Tibial nerve (tissue), 3 donors: ENCODE measurements at regions not wholly inside any gene's neighbourhood (a gene's known extent, or its start where the extent isn't known, plus 50 kb on each side); places are given as distances from the start of the nearest gene placed in this dataset.

Experiments used
- CTCF ChIP-seq, 5 experiments: fragments of 200-600 bp in 3 of 5; fragments of 450-650 bp in 2 of 5; sonication (generic) in 3 of 5; IDR thresholded peaks; one replicate each; pipeline ENCODE4 v1.5.1; 2016 to 2019; ENCODE audit warnings: antibody characterized with exemption in 5 of 5, mild to moderate bottlenecking in 3 of 5, moderate library complexity in 2 of 5
- POLR2A ChIP-seq, 2 donors: fragments of 450-650 bp; IDR thresholded peaks; one replicate each; pipeline ENCODE4 v1.6.1; 2017; ENCODE audit warnings: antibody characterized with exemption in 2 of 2, mild to moderate bottlenecking in 2 of 2, moderate library complexity in 2 of 2

DNA sequence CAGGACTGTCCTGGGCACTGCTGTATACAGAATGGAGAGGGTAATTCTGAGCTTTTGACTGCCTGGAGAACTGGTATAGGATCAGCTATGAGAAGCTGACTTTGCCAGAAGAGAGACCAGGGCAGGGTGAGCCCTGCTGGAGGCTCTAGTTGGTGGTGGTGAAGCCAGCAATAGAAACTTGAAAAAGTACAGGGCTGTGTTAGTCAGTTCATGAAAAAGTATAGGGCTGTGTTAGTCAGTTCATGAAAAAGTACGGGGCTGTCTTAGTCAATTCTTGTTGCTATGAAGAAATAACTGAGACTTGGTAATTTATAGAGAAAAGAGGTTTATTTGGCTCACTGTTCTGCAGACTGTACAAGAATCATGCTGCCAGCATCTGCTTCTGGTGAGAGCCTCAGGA is 63.5 kb upstream of the C2CD4B start:
- TF ChIP-seq CTCF (IDR thresholded peaks at IDR 0.05) (no peak), POLR2A (IDR thresholded peaks at IDR 0.05) (no peak)
